Spleen (tissue), 7 donors: ENCODE measurements at regions not wholly inside any gene's neighbourhood (a gene's known extent, or its start where the extent isn't known, plus 50 kb on each side); places are given as distances from the start of the nearest gene placed in this dataset.

Experiments used
- CTCF ChIP-seq, 11 experiments: fragments of 200-600 bp in 7 of 11; fragments of 450-650 bp in 4 of 11; sonication (generic) in 4 of 11; IDR thresholded peaks in 8 of 11; conservative IDR thresholded peaks in 3 of 11; 1 replicate in 7 of 11; 2 replicates in 4 of 11; pipeline versions ENCODE4 v1.4.0 to v1.8.0; 2016 to 2021; ENCODE audit warnings: antibody characterized with exemption in 11 of 11, inconsistent platforms in 4 of 11, mild to moderate bottlenecking in 1 of 11
- POLR2A ChIP-seq, 3 donors: fragments of 450-650 bp; IDR thresholded peaks; one replicate each; pipeline ENCODE4 v1.5.1; 2017; ENCODE audit warnings: antibody characterized with exemption in 3 of 3, mild to moderate bottlenecking in 1 of 3
- donor health status: DM: no; HTN: no; CAD: no; lungs with moderate emphysema.
- donor health status: DM: no; HTN: no; CAD: no.
- donor health status: DM: no; HTN: no; CAD: no.

DNA sequence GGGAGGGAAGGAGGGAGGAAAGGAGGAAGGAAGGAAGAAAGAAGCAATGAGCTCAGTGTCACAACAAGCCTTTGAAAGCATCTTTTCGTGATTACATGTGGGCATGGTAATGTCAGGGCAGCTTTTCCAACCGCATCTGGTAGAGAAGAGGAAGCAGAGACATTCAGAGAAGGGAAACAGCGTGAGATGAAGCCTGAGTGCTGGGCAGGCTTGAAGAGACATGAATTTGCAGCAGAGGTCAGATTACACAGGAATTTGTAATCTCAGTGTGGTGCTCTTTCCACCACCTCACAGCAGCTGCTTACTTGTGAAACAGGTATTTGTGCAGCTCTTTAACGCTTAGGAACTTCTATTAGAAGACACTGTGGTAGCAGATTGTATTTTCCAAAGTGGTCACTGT is 289.5 kb upstream of the C11orf87 start:
- TF ChIP-seq CTCF (IDR thresholded peaks at IDR 0.05 in 8 of 11, conservative IDR thresholded peaks at IDR 0.05 in 3 of 11) (no peak), POLR2A (IDR thresholded peaks at IDR 0.05) (no peak)
